Breast epithelium (tissue), 3 donors: ENCODE measurements at regions not wholly inside any gene's neighbourhood (a gene's known extent, or its start where the extent isn't known, plus 50 kb on each side); places are given as distances from the start of the nearest gene placed in this dataset.

ENCODE experiments used
- POLR2A ChIP-seq: fragments of 450-650 bp; IDR thresholded peaks from one replicate; pipeline ENCODE4 v1.6.1; 2016; ENCODE audit warnings: antibody characterized with exemption, mild to moderate bottlenecking, moderate library complexity
- POLR2AphosphoS5 ChIP-seq, 3 donors: sonication (generic); formaldehyde crosslinking; IDR thresholded peaks; one replicate each; pipeline ENCODE4 v1.6.1; 2017; ENCODE audit warnings: antibody characterized with exemption in 3 of 3
- TF ChIP-seq, protein P1 (sequence below), 3 donors: fragments of 450-650 bp; IDR thresholded peaks; one replicate each; pipeline ENCODE4 v1.5.1; 2016 to 2017; ENCODE audit warnings: antibody characterized with exemption in 3 of 3, mild to moderate bottlenecking in 3 of 3, moderate library complexity in 3 of 3

DNA sequence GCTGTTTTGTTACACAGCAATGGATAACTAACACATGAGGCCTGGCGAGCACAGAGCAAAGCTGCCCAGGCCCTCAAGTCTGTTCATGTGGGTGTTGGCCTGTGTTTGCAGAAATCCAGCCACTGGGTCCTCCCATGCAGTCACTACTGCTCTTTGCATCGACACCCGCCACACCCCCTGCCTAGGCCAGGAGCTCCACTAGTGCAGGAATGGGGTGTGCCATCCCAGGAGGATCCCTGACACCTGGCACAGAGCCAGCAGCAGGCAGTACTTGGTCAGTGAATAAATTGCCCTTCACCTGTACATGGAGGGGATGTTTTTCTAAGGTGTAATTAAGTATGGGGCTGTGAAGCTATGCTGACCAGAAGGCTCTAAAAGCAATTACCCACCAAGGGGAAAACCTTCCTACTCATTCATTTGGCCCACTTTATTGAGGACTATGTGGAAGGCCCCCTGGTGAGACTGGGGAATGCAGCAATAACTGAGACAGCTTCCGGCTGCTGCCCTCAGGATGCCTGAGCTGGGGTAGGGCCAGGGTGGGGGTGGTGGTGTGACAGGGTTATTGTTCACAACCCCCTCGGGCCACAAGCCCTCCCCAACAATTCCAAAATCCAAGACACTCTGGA is 160.8 kb downstream of the CRYBB2 start:
- TF ChIP-seq, protein P1, sequence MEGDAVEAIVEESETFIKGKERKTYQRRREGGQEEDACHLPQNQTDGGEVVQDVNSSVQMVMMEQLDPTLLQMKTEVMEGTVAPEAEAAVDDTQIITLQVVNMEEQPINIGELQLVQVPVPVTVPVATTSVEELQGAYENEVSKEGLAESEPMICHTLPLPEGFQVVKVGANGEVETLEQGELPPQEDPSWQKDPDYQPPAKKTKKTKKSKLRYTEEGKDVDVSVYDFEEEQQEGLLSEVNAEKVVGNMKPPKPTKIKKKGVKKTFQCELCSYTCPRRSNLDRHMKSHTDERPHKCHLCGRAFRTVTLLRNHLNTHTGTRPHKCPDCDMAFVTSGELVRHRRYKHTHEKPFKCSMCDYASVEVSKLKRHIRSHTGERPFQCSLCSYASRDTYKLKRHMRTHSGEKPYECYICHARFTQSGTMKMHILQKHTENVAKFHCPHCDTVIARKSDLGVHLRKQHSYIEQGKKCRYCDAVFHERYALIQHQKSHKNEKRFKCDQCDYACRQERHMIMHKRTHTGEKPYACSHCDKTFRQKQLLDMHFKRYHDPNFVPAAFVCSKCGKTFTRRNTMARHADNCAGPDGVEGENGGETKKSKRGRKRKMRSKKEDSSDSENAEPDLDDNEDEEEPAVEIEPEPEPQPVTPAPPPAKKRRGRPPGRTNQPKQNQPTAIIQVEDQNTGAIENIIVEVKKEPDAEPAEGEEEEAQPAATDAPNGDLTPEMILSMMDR (IDR thresholded peaks at IDR 0.05) = no peak
- TF ChIP-seq POLR2A (no peak), POLR2AphosphoS5 (IDR thresholded peaks at IDR 0.05) (no peak)
